Esophagus muscularis mucosa (tissue), 4 donors: ENCODE measurements at regions not wholly inside any gene's neighbourhood (a gene's known extent, or its start where the extent isn't known, plus 50 kb on each side); places are given as distances from the start of the nearest gene placed in this dataset.

Experiments used
- DNase-seq: peaks from one replicate; pipeline ENCODE4 v3.0.0-alpha.2; 2017; ENCODE audit errors: extremely low spot score
- H3K27ac ChIP-seq, 4 donors: fragments of 200-600 bp; sonication (generic); replicated peaks in 1 of 4; 1 replicate in 3 of 4; 2 replicates in 1 of 4; pipeline ENCODE4 v1.5.1; 2016 to 2019; ENCODE audit warnings: mild to moderate bottlenecking in 1 of 4
- H3K27me3 ChIP-seq, 4 donors: fragments of 200-600 bp; sonication (generic); one replicate each; pipeline versions ENCODE4 v1.5.1 to v1.6.0; 2016 to 2019
- H3K36me3 ChIP-seq, 4 donors: fragments of 200-600 bp; sonication (generic); one replicate each; pipeline ENCODE4 v1.5.1; 2016 to 2019
- H3K4me1 ChIP-seq, 4 donors: fragments of 200-600 bp; sonication (generic); one replicate each; pipeline ENCODE4 v1.5.1; 2016 to 2019
- H3K4me3 ChIP-seq, 4 donors: fragments of 200-600 bp; sonication (generic); 1 replicate in 2 of 4; 2 replicates in 2 of 4; pipeline ENCODE4 v1.5.1; 2016 to 2019; ENCODE audit warnings: mild to moderate bottlenecking in 4 of 4, moderate library complexity in 1 of 4
- H3K9me3 ChIP-seq, 4 donors: fragments of 200-600 bp; sonication (generic); 1 replicate in 3 of 4; 2 replicates in 1 of 4; pipeline ENCODE4 v1.5.1; 2016 to 2019
- EP300 ChIP-seq: sonication (generic); formaldehyde crosslinking; IDR thresholded peaks from one replicate; pipeline ENCODE4 v1.6.1; 2017; ENCODE audit warnings: antibody characterized with exemption
- POLR2A ChIP-seq: fragments of 450-650 bp; IDR thresholded peaks from one replicate; pipeline ENCODE4 v1.6.1; 2017; ENCODE audit warnings: antibody characterized with exemption, moderate library complexity, mild to moderate bottlenecking, low read depth
- POLR2AphosphoS5 ChIP-seq, 2 donors: sonication (generic); formaldehyde crosslinking; IDR thresholded peaks; one replicate each; pipeline ENCODE4 v1.6.1; 2017; ENCODE audit warnings: antibody characterized with exemption in 2 of 2
- WGBS: methylation state at CpG from one replicate; pipeline ENCODE4 v1.1.5; 2018; 5-methylcytosine and 5-hydroxymethylcytosine counted together
- intact Hi-C: fragments of 100-400 bp; cut with DNase I; formaldehyde crosslinking; loops from one replicate; pipeline ENCODE4 v1.15.1; 2023
- TF ChIP-seq, protein P1 (sequence below), 3 experiments: fragments of 200-600 bp in 2 of 3; fragments of 450-650 bp in 1 of 3; sonication (generic) in 2 of 3; IDR thresholded peaks; one replicate each; pipeline ENCODE4 v1.5.1; 2017 to 2019; ENCODE audit warnings: antibody characterized with exemption in 3 of 3, mild to moderate bottlenecking in 2 of 3, moderate library complexity in 1 of 3

DNA sequence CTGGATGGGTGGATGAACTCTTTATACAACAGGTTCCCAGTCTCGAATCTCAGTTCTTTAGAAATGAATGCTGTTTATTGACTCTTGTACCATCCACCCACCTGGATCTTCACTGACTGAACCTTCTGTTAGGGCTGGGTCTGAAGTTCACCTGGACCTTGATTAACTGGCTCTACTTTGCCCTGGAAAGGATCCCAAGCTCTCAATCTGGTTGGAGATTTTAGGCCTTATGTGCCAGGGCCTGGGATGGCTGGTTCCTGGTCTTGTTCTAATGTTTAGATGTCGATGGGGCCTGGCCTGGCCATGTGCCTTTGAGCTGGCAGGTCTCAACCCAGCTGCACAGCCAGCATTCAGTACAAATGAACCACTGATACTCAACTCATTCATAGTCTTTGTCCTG lies 76.5 kb upstream of the MED13L start:
- no peak overlapping the region for H3K27ac ChIP-seq
- DNase-seq, result no peak
- no peaks in the 10 kb centered on the region for H3K27me3 ChIP-seq
- intact Hi-C loops, result no loop called here
- H3K36me3 ChIP-seq, result no peaks in the 10 kb centered on the region
- H3K9me3 ChIP-seq, result no peaks in the 10 kb centered on the region
- peaks cover 6 to 8% (median 7%) of the 10 kb centered on the region in 4 donors for H3K4me1 ChIP-seq
- no peak overlapping the region for H3K4me3 ChIP-seq
- no peak for TF ChIP-seq POLR2AphosphoS5 (IDR thresholded peaks at IDR 0.05)
- TF ChIP-seq EP300, result no peak
- TF ChIP-seq, protein P1, sequence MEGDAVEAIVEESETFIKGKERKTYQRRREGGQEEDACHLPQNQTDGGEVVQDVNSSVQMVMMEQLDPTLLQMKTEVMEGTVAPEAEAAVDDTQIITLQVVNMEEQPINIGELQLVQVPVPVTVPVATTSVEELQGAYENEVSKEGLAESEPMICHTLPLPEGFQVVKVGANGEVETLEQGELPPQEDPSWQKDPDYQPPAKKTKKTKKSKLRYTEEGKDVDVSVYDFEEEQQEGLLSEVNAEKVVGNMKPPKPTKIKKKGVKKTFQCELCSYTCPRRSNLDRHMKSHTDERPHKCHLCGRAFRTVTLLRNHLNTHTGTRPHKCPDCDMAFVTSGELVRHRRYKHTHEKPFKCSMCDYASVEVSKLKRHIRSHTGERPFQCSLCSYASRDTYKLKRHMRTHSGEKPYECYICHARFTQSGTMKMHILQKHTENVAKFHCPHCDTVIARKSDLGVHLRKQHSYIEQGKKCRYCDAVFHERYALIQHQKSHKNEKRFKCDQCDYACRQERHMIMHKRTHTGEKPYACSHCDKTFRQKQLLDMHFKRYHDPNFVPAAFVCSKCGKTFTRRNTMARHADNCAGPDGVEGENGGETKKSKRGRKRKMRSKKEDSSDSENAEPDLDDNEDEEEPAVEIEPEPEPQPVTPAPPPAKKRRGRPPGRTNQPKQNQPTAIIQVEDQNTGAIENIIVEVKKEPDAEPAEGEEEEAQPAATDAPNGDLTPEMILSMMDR (IDR thresholded peaks at IDR 0.05), result no peak
- no peak for TF ChIP-seq POLR2A
- WGBS, result 92% methylated on average over 2 of the region's 2 CpGs

GRCh38 chr12:116354534-116354933 lies 77.0 kb upstream of the MED13L start:
- WGBS, result 90% methylated on average over 5 of the region's 5 CpGs
- Histone ChIP-seq H3K4me1 (peaks cover 11 to 14% (median 13%) of the 10 kb centered on the region in 4 donors), H3K27me3 (no peaks in the 10 kb centered on the region), H3K27ac (no peak overlapping the region), H3K4me3 (no peak overlapping the region), H3K9me3 (no peaks in the 10 kb centered on the region), H3K36me3 (no peaks in the 10 kb centered on the region)
- DNase-seq, result no peak
- intact Hi-C loops, result no loop called here
- TF ChIP-seq, protein P1 (IDR thresholded peaks at IDR 0.05), result no peak
- TF ChIP-seq POLR2A, result no peak
- no peak for TF ChIP-seq POLR2AphosphoS5 (IDR thresholded peaks at IDR 0.05)
- TF ChIP-seq EP300, result no peak

DNA sequence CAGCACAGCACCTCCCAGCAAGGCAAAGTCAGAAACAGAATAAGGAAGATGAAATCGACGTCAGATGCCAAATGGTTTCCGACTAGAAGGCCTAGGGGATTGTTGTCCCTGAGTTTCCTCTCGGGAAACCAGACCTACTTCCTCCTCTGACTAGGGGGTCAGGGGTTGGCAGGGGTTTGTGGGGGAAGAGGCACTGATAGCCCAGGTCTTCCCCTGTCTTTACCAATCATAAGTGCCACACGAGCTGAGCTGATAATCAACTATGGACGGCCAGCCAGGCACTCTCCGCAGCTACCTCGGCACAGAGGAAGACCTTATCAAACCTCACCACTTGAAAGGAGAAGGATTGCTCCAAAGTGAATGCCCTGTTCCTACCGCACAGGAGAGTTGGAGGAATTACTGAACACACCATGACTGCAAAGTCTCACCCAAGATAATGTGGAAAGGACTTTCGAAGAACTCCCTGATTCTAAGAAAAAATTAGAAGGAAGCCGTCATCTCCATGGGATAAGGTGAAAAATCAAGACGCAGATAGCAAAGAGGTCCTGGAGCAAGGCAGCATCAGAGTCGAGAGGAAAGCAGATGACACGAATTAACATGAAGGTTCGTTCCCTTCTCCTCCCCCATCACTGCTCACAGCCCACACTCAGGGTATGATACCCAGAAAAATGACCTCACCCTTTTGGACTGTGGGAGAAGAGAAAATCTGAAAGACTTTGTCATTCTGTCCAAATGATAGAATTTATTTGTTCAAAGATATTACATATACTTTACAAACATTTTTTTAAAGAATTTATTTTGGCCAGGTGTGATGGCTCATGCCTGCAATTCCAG lies 77.7 kb upstream of the MED13L start:
- Histone ChIP-seq H3K4me1 (peaks cover 12 to 20% (median 18%) of the 10 kb centered on the region in 4 donors), H3K9me3 (no peaks in the 10 kb centered on the region), H3K27me3 (no peaks in the 10 kb centered on the region), H3K4me3 (no peak overlapping the region), H3K27ac (no peak overlapping the region), H3K36me3 (no peaks in the 10 kb centered on the region)
- intact Hi-C loops, result no loop called here
- 83% methylated on average over 15 of the region's 15 CpGs for WGBS
- no peak for TF ChIP-seq EP300
- no peak for TF ChIP-seq POLR2A
- TF ChIP-seq, protein P1 (IDR thresholded peaks at IDR 0.05), result no peak
- no peak for TF ChIP-seq POLR2AphosphoS5 (IDR thresholded peaks at IDR 0.05)
- no peak for DNase-seq

- H3K27ac ChIP-seq, result peak overlapping the region; percentile 69 to 89 (median 84)
- no peaks in the 10 kb centered on the region for H3K27me3 ChIP-seq
- no peaks in the 10 kb centered on the region for H3K9me3 ChIP-seq
- 40% methylated on average over 3 of the region's 3 CpGs for WGBS
- no peaks in the 10 kb centered on the region for H3K36me3 ChIP-seq
- intact Hi-C loops, result no loop called here
- peak overlapping the region in 3 of 4 donors; percentile 12 to 46 (median 37) for H3K4me3 ChIP-seq
- TF ChIP-seq EP300, result no peak
- TF ChIP-seq, protein P1 (IDR thresholded peaks at IDR 0.05), result no peak
- no peak for TF ChIP-seq POLR2AphosphoS5 (IDR thresholded peaks at IDR 0.05)
- no peak for TF ChIP-seq POLR2A
- peaks cover 12 to 33% (median 18%) of the 10 kb centered on the region in 4 donors for H3K4me1 ChIP-seq
- no peak for DNase-seq
These were observed 81.0 kb upstream of the MED13L start for GRCh38 chr12:116358536-116358892.
